ENCODE measurements at regions not wholly inside any gene's neighbourhood (a gene's known extent, or its start where the extent isn't known, plus 50 kb on each side); places are given as distances from the start of the nearest gene placed in this dataset.

- TF ChIP-seq MAX (IDR thresholded peaks at IDR 0.05): no peak
- no peak for TF ChIP-seq CEBPB (IDR thresholded peaks at IDR 0.05)
- TF ChIP-seq RNF2 (IDR thresholded peaks at IDR 0.05; ENCODE audit: borderline replicate concordance, low read depth): no peak
- TF ChIP-seq POLR2AphosphoS2 (conservative IDR thresholded peaks at IDR 0.05; ENCODE audit: low read length): no peak
- no peak for TF ChIP-seq RAD21 (conservative IDR thresholded peaks at IDR 0.05 in 1 of 2, IDR thresholded peaks at IDR 0.05 in 1 of 2)
Observed at GRCh38 chr9:109956717-109957440, 176.9 kb downstream of the PALM2AKAP2 start.

Measured in A549 (cell line).